Stimulated activated CD4-positive, alpha-beta T cell treated with anti-CD3 and anti-CD28 coated beads, TNF-alpha, amount 100 ng/mL, for 4 hours (primary cell): ENCODE measurements at regions not wholly inside any gene's neighbourhood (a gene's known extent, or its start where the extent isn't known, plus 50 kb on each side); places are given as distances from the start of the nearest gene placed in this dataset.

Experiments
- DNase-seq, 3 experiments: peaks; one replicate each; pipeline ENCODE4 v3.0.0-alpha.2; 2020; ENCODE audit warnings: low read depth in 3 of 3

GRCh38 chr2:120567128-120567527 lies 168.5 kb upstream of the GLI2 start:
- DNase-seq: no peak

- DNase-seq: no peak
Observed at GRCh38 chr2:120568089-120568974, 167.3 kb upstream of the GLI2 start.

- DNase-seq: no peak
Observed at GRCh38 chr2:120568975-120569268, 166.7 kb upstream of the GLI2 start.

- DNase-seq: no peak
Observed at GRCh38 chr2:120570001-120570400, 165.7 kb upstream of the GLI2 start.

GRCh38 chr2:120570546-120570945 lies 165.1 kb upstream of the GLI2 start:
- no peak for DNase-seq

GRCh38 chr2:120571015-120571728 lies 164.5 kb upstream of the GLI2 start:
- no peak for DNase-seq

GRCh38 chr2:120572226-120572625 lies 163.4 kb upstream of the GLI2 start:
- DNase-seq: no peak

GRCh38 chr2:120574620-120575019 lies 161.0 kb upstream of the GLI2 start:
- DNase-seq: no peak

- no peak for DNase-seq
Observed at GRCh38 chr2:120575966-120576365, 159.7 kb upstream of the GLI2 start.

- no peak for DNase-seq
Observed at GRCh38 chr2:120576509-120577474, 158.9 kb upstream of the GLI2 start.

GRCh38 chr2:120577721-120578295 lies 157.9 kb upstream of the GLI2 start:
- DNase-seq: no peak

- DNase-seq: no peak
Observed at GRCh38 chr2:120578576-120579352, 156.9 kb upstream of the GLI2 start.

- DNase-seq: no peak
Observed at GRCh38 chr2:120579916-120580685, 155.6 kb upstream of the GLI2 start.

- DNase-seq: no peak
Observed at GRCh38 chr2:120580709-120581108, 155.0 kb upstream of the GLI2 start.

GRCh38 chr2:120583121-120583520 lies 152.5 kb upstream of the GLI2 start:
- DNase-seq: no peak

- DNase-seq: no peak
Observed at GRCh38 chr2:120583851-120584570, 151.7 kb upstream of the GLI2 start.

- no peak for DNase-seq
Observed at GRCh38 chr2:120586507-120587278, 149.0 kb upstream of the GLI2 start.

- DNase-seq: no peak
Observed at GRCh38 chr2:120587279-120587996, 148.2 kb upstream of the GLI2 start.
